Progenitor cell of endocrine pancreas (in vitro differentiated cells): ENCODE measurements at regions not wholly inside any gene's neighbourhood (a gene's known extent, or its start where the extent isn't known, plus 50 kb on each side); places are given as distances from the start of the nearest gene placed in this dataset.

Source experiments
- DNase-seq: peaks from one replicate; pipeline ENCODE4 v3.0.0; 2021; ENCODE audit warnings: low spot score; ENCODE audit not compliant: unreplicated experiment
- H3K27ac Mint-ChIP-seq: 2 replicates; pipeline ENCODE4 v1.8.0; 2021; ENCODE audit warnings: mild to moderate bottlenecking, moderate library complexity, mixed read lengths
- H3K27me3 Mint-ChIP-seq: 2 replicates; pipeline ENCODE4 v1.8.0; 2021; ENCODE audit warnings: mixed read lengths
- H3K36me3 Mint-ChIP-seq: 2 replicates; pipeline ENCODE4 v1.8.0; 2022; ENCODE audit warnings: mixed read lengths; ENCODE audit not compliant: insufficient read depth
- H3K4me1 Mint-ChIP-seq: 2 replicates; pipeline ENCODE4 v1.8.0; 2021; ENCODE audit warnings: low read depth, mixed read lengths
- H3K4me3 Mint-ChIP-seq: 2 replicates; pipeline ENCODE4 v1.8.0; 2021; ENCODE audit warnings: low read depth, mild to moderate bottlenecking, moderate library complexity, mixed read lengths
- H3K9me3 Mint-ChIP-seq: 2 replicates; pipeline ENCODE4 v1.8.0; 2021; ENCODE audit warnings: low read depth, mixed read lengths
- TF ChIP-seq, protein P1 (sequence below): fragments of 200-600 bp; sonication (generic); IDR thresholded peaks from one replicate; pipeline ENCODE4 v1.5.0; 2021; ENCODE audit warnings: antibody characterized with exemption, mild to moderate bottlenecking; ENCODE audit not compliant: unreplicated experiment

DNA sequence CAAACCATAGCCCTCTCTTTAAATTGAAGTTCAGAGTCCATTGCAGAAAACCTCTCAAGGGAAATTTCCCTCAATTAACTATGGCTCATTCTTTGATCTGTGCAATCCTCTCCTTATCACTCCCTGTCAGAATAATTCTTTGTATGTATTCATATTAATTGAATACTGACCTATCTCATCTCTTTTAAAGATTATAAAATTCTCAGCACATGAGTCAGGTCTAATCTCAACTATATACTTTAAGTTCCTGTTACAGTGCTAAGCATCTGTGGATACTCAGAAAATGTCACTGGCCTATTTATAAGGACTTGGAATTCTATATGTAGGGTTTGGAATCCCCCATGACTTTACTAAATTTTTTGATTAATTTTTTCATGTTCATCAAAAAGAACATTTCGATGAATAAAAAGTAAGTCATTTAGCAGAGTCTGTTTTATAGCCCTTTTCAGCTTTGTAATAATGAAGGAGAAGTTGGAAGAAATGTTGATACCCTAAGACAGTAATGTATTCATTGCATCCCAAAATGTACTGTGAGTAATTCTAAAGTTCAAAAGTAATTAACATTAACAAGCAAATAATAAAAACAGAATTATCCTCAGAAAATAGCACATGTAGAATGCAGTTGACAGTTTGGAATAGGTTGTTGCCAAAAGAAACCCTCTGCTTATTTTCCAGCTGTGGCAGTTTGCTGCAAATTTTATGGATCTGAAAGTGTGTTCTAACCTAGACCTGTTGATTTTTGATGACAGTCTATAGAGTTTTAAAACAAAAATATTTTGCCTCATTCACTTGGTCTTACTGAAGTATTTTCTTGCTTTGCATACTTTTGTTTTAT is 503.4 kb upstream of the CBLB start:
- TF ChIP-seq, protein P1, sequence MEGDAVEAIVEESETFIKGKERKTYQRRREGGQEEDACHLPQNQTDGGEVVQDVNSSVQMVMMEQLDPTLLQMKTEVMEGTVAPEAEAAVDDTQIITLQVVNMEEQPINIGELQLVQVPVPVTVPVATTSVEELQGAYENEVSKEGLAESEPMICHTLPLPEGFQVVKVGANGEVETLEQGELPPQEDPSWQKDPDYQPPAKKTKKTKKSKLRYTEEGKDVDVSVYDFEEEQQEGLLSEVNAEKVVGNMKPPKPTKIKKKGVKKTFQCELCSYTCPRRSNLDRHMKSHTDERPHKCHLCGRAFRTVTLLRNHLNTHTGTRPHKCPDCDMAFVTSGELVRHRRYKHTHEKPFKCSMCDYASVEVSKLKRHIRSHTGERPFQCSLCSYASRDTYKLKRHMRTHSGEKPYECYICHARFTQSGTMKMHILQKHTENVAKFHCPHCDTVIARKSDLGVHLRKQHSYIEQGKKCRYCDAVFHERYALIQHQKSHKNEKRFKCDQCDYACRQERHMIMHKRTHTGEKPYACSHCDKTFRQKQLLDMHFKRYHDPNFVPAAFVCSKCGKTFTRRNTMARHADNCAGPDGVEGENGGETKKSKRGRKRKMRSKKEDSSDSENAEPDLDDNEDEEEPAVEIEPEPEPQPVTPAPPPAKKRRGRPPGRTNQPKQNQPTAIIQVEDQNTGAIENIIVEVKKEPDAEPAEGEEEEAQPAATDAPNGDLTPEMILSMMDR, result no peak
- Mint-ChIP-seq H3K4me1 (no peaks in the 10 kb centered on the region), H3K27ac (no peak overlapping the region)

DNA sequence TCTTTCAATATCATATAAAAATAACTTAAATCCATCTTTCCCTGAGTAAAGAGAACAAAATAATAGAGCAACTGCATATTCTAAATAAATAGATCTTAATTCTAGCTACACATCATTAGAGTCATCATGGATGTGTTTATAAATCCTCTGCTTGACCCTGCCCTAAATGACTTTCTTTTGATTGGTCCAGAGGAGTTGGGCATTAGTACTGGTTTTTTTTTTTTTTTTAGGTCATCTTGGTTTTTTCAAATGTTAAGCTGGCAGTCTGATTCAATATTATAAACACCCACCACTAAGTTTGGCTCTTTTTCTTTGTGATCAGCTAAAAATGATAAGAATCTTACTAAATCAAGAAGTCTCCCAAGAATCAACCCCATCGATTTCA is 504.0 kb upstream of the CBLB start:
- Mint-ChIP-seq H3K4me3 (no peak overlapping the region), H3K27ac (no peak overlapping the region), H3K9me3 (no peaks in the 10 kb centered on the region), H3K27me3 (no peaks in the 10 kb centered on the region), H3K36me3 (no peaks in the 10 kb centered on the region), H3K4me1 (no peaks in the 10 kb centered on the region)
- TF ChIP-seq, protein P1, result no peak
- DNase-seq, result no peak

More for the DNA sequence above, 503.4 kb upstream of the CBLB start:
- H3K27me3 Mint-ChIP-seq, result no peaks in the 10 kb centered on the region
- no peaks in the 10 kb centered on the region for H3K9me3 Mint-ChIP-seq
- DNase-seq, result no peak
- H3K36me3 Mint-ChIP-seq, result no peaks in the 10 kb centered on the region
- no peak overlapping the region for H3K4me3 Mint-ChIP-seq

DNA sequence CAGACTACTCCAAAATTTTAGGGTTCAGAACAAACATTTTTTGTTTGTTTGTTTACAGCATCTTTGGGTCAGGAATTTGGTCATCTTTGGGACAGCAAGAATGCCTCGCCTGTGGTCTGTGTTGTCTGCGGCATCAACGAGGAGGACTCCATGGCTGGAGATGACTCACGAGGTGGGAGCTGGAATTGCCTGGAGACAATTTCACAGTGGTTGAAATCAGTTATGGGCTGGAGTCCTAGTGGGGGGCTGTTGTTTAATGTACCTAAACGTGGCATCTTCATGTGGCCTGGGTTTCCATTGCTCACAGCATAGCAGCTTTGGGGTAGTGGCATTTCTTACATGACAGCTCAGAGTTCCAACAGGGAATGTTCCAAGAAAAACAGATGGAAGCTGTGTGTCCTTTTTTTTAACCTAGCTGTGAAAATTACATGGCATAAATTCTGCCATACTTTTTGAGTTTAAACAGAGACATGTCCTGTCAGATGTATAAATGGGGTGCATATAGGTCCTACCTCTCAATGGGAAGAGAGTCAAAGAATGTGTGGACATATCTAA is 507.3 kb upstream of the CBLB start:
- H3K27ac Mint-ChIP-seq, result no peak overlapping the region
- no peak overlapping the region for H3K4me3 Mint-ChIP-seq
- DNase-seq, result no peak
- TF ChIP-seq, protein P1, result no peak
- no peaks in the 10 kb centered on the region for H3K27me3 Mint-ChIP-seq
- H3K36me3 Mint-ChIP-seq, result no peaks in the 10 kb centered on the region
- H3K4me1 Mint-ChIP-seq, result no peaks in the 10 kb centered on the region
- no peaks in the 10 kb centered on the region for H3K9me3 Mint-ChIP-seq

DNA sequence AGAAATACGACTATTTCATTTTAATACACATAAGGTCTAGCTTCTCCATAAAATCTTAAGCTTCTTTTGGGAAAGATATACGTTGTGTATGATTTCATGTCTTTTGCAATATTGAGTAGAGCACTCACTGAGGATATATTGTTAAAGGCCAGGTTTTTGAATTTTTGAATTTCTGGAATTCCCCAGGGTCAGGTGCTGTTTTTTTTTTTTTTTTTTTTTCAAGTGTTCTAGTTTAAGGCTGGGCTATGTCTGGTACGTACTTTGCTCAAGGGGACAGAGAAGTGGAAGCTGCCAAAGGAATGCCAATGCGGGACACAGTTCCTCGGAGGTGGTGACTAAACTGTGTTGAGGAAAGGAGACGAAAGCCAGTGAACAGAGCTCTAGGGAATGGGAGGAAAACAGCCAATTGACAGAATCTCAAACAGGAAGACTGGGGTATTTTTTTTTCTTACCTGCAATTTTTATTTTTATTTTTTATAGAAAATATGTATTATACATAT is 510.5 kb upstream of the CBLB start:
- TF ChIP-seq, protein P1, result no peak
- no peak overlapping the region for H3K4me3 Mint-ChIP-seq
- H3K27me3 Mint-ChIP-seq, result no peaks in the 10 kb centered on the region
- no peaks in the 10 kb centered on the region for H3K36me3 Mint-ChIP-seq
- no peak for DNase-seq
- H3K9me3 Mint-ChIP-seq, result no peaks in the 10 kb centered on the region
- H3K4me1 Mint-ChIP-seq, result no peaks in the 10 kb centered on the region
- no peak overlapping the region for H3K27ac Mint-ChIP-seq

DNA sequence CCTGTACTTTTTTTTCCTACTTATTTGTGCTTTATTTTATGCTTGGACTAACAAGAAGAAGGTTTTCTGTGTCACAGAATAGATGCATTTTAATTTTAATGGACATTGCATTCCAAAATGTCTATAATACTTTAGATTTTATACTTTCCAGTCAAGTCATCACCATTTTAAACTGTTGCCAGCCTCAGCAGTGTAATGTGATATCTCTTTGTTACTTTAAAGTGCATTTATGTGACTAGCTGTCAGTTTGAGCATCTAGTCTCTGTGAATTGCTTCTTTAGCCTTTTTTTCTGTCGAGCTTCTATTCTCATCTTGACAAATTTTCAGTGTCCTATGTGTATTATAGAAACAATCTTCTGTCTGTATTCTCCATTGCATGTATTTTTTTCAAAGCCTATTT is 511.4 kb upstream of the CBLB start:
- Mint-ChIP-seq H3K27ac (no peak overlapping the region), H3K9me3 (no peaks in the 10 kb centered on the region), H3K4me3 (no peak overlapping the region), H3K36me3 (no peaks in the 10 kb centered on the region), H3K4me1 (no peaks in the 10 kb centered on the region), H3K27me3 (no peaks in the 10 kb centered on the region)
- TF ChIP-seq, protein P1, result no peak
- DNase-seq, result no peak
